ENCODE measurements at regions not wholly inside any gene's neighbourhood (a gene's known extent, or its start where the extent isn't known, plus 50 kb on each side); places are given as distances from the start of the nearest gene placed in this dataset.

DNA sequence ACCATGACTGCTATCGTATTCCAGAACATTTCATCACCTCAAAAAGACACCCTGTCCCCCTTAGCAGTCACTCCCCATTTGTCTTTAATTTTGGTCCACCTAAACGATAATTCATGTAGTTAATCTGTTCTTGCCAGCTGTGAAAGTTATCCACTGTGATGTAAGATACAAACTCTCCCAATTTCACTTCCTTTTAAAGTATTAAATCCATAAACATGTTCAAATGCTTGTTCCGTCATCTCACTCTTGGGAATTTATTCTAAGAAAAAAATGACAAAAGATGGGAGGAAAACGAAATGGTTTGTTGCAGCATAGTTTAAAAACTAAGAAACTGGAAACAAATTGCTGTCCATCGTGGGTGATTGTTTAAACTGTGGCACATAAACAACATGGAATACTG lies 53.7 kb upstream of the IRF2 start:
- DNase-seq, result no peak

DNA sequence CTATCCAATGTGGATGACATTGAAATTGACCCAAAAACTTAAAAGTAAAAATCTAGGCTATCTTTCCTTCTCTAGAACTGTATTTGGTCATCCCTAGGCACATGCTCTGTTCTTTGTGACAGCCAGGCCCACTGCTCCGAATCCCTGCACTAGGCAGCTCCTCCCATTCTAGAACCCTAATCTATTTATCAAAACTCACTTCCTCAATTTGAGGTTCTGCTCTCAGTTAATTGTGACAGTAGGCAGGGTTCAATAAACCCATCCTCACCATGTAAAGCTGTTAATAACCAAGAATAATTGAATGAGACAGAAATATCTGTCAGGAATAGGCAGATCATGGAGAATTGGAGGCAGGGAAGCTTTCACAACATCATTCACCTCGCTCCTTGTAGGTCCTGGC lies 51.9 kb upstream of the IRF2 start:
- no peak for DNase-seq

All from stimulated activated CD4-positive, alpha-beta T cell treated with anti-CD3 and anti-CD28 coated beads, Interleukin-4, amount 100 ng/mL, for 4 hours (primary cell).